Fibroblast of the aortic adventitia (primary cell): ENCODE measurements at regions not wholly inside any gene's neighbourhood (a gene's known extent, or its start where the extent isn't known, plus 50 kb on each side); places are given as distances from the start of the nearest gene placed in this dataset.

Experiments used
- DNase-seq: peaks from one replicate; pipeline ENCODE4 v3.0.0-alpha.2; 2010; ENCODE audit warnings: low read depth
- H3K4me3 ChIP-seq: 2 replicates; pipeline ENCODE4 v1.5.1; 2011; ENCODE audit warnings: low read depth, mild to moderate bottlenecking, control low read depth, low read length, moderate library complexity
- CTCF ChIP-seq: IDR thresholded peaks from 2 replicates; pipeline ENCODE4 v1.5.1; 2011; ENCODE audit warnings: mild to moderate bottlenecking, low read length, control low read depth, inconsistent platforms; ENCODE audit not compliant: insufficient read depth

- DNase-seq, result no peak
- TF ChIP-seq CTCF, result no peak
- no peak overlapping the region for H3K4me3 ChIP-seq
These were observed 520.2 kb downstream of the SPRY1 start for GRCh38 chr4:123916821-123917220.

- DNase-seq, result no peak
- no peak overlapping the region for H3K4me3 ChIP-seq
- no peak for TF ChIP-seq CTCF
These were observed 523.0 kb downstream of the SPRY1 start for GRCh38 chr4:123919576-123920098.

GRCh38 chr4:123921339-123921738 is 524.7 kb downstream of the SPRY1 start:
- TF ChIP-seq CTCF, result no peak
- DNase-seq, result no peak
- no peak overlapping the region for H3K4me3 ChIP-seq

- DNase-seq, result peak; percentile 25
- H3K4me3 ChIP-seq, result no peak overlapping the region
- no peak for TF ChIP-seq CTCF
These were observed 526.3 kb downstream of the SPRY1 start for GRCh38 chr4:123922847-123923246.

- TF ChIP-seq CTCF, result no peak
- DNase-seq, result no peak
- H3K4me3 ChIP-seq, result no peak overlapping the region
These were observed 527.9 kb downstream of the SPRY1 start for GRCh38 chr4:123924536-123924935.

- H3K4me3 ChIP-seq, result no peak overlapping the region
These were observed 533.0 kb downstream of the SPRY1 start for GRCh38 chr4:123929565-123929964.

More at GRCh38 chr4:123929565-123929964, 533.0 kb downstream of the SPRY1 start:
- no peak for TF ChIP-seq CTCF
- DNase-seq, result no peak
